IMR-90 (cell line): ENCODE measurements at regions not wholly inside any gene's neighbourhood (a gene's known extent, or its start where the extent isn't known, plus 50 kb on each side); places are given as distances from the start of the nearest gene placed in this dataset.
"Not testable (repeated sequence)": the region's sequence is repeated elsewhere in the genome, so short reads cannot be mapped to it uniquely, and the experiment has no call there.

Experiments
- ATAC-seq: fragments of 200-7000 bp; cut with Tn5 transposase; 2 replicates; pipeline ENCODE4 v1.9.1; 2020; ENCODE audit warnings: low read depth, mild to moderate bottlenecking, moderate library complexity
- BruUV-seq: library from RNA; stranded (reverse); fragments of 400-500 nt; replicated peaks from 2 replicates; lab custom pipeline; 2021; lab: Mats Ljungman, UMichigan
- CTCF ChIA-PET: fragments of 300-600 bp; formaldehyde crosslinking; extraction: SDS; loops from one replicate; lab custom pipeline; 2021; ENCODE audit warnings: antibody characterized with exemption; lab: Yijun Ruan, JAX
- POLR2A ChIA-PET: fragments of 300-600 bp; sonication (Branson Sonifier 250); formaldehyde crosslinking; loops from one replicate; lab custom pipeline; 2022; ENCODE audit warnings: antibody characterized with exemption; ENCODE audit not compliant: unreplicated experiment; lab: Charles Lee
- DNase-seq: peaks from one replicate; pipeline ENCODE4 v3.0.0; 2013
- H2AFZ ChIP-seq: replicated peaks from 2 replicates; pipeline ENCODE3; 2013; ENCODE audit warnings: low read length, mild to moderate bottlenecking; ENCODE audit not compliant: poor library complexity
- H2AK5ac ChIP-seq: 2 replicates; pipeline ENCODE4 v1.6.1; 2013; ENCODE audit warnings: low read depth, low read length, inconsistent platforms
- H2AK9ac ChIP-seq: replicated peaks from 2 replicates; pipeline ENCODE3; 2013; ENCODE audit warnings: mild to moderate bottlenecking, low read depth, low read length, moderate library complexity; ENCODE audit not compliant: poor library complexity
- H2BK120ac ChIP-seq: 2 replicates; pipeline ENCODE4 v1.6.1; 2013; ENCODE audit warnings: low read depth, low read length, inconsistent platforms
- H2BK15ac ChIP-seq: 3 replicates; pipeline ENCODE4 v1.6.1; 2013; ENCODE audit warnings: low read depth, low read length, inconsistent platforms
- H2BK20ac ChIP-seq: 2 replicates; pipeline ENCODE4 v1.6.1; 2013; ENCODE audit warnings: low read depth, mild to moderate bottlenecking, inconsistent platforms, low read length, moderate library complexity
- H2BK5ac ChIP-seq: 2 replicates; pipeline ENCODE4 v1.6.1; 2013; ENCODE audit warnings: mild to moderate bottlenecking, low read depth, low read length, inconsistent platforms; ENCODE audit not compliant: poor library complexity, severe bottlenecking
- H3K14ac ChIP-seq: replicated peaks from 2 replicates; pipeline ENCODE4 v1.6.1; 2013; ENCODE audit warnings: low read depth, low read length, inconsistent platforms
- H3K18ac ChIP-seq: 2 replicates; pipeline ENCODE4 v1.6.1; 2013; ENCODE audit warnings: low read depth, low read length, control low read depth
- H3K23ac ChIP-seq: 2 replicates; pipeline ENCODE4 v1.6.1; 2013; ENCODE audit warnings: low read depth, low read length, inconsistent platforms
- H3K27ac ChIP-seq: 2 replicates; pipeline ENCODE4 v1.5.1; 2013; ENCODE audit warnings: mild to moderate bottlenecking, control low read depth, low read length; ENCODE audit not compliant: insufficient read depth
- H3K27me3 ChIP-seq: 2 replicates; pipeline ENCODE4 v1.6.1; 2013; ENCODE audit warnings: low read length; ENCODE audit not compliant: control insufficient read depth, insufficient read depth
- H3K36me3 ChIP-seq: 2 replicates; pipeline ENCODE4 v1.6.1; 2013; ENCODE audit warnings: low read length, mixed read lengths; ENCODE audit not compliant: control insufficient read depth, insufficient read depth
- H3K4ac ChIP-seq: 2 replicates; pipeline ENCODE4 v1.6.1; 2013; ENCODE audit warnings: low read depth, low read length, inconsistent platforms
- H3K4me1 ChIP-seq: 2 replicates; pipeline ENCODE4 v1.6.1; 2013; ENCODE audit warnings: low read length, mixed read lengths; ENCODE audit not compliant: control insufficient read depth, insufficient read depth
- H3K4me2 ChIP-seq: 2 replicates; pipeline ENCODE4 v1.6.1; 2013; ENCODE audit warnings: low read depth, mild to moderate bottlenecking, control low read depth, low read length, moderate library complexity
- H3K4me3 ChIP-seq: 2 replicates; pipeline ENCODE4 v1.5.1; 2013; ENCODE audit warnings: low read depth, mild to moderate bottlenecking, control low read depth, low read length, moderate library complexity; ENCODE audit not compliant: insufficient read depth
- H3K56ac ChIP-seq: 2 replicates; pipeline ENCODE4 v1.6.1; 2013; ENCODE audit warnings: low read length, inconsistent platforms; ENCODE audit not compliant: insufficient read depth; ENCODE audit errors: extremely low read depth
- H3K79me1 ChIP-seq, 2 experiments: 2 replicates each; pipeline ENCODE4 v1.6.1; 2013; ENCODE audit warnings: low read length in 2 of 2, inconsistent platforms in 1 of 2, low read depth in 1 of 2
- H3K9ac ChIP-seq: 2 replicates; pipeline ENCODE4 v1.6.1; 2013; ENCODE audit warnings: low read depth, low read length, control low read depth
- H3K9me1 ChIP-seq: 2 replicates; pipeline ENCODE4 v1.6.1; 2013; ENCODE audit warnings: low read length, inconsistent platforms; ENCODE audit not compliant: insufficient read depth
- H3K9me3 ChIP-seq: 2 replicates; pipeline ENCODE4 v1.6.1; 2013; ENCODE audit warnings: low read length; ENCODE audit not compliant: control insufficient read depth, insufficient read depth
- H4K20me1 ChIP-seq: 2 replicates; pipeline ENCODE4 v1.6.1; 2013; ENCODE audit warnings: low read length, inconsistent platforms; ENCODE audit not compliant: insufficient read depth
- H4K5ac ChIP-seq: 2 replicates; pipeline ENCODE4 v1.6.1; 2013; ENCODE audit warnings: mild to moderate bottlenecking, low read depth, low read length, control low read depth
- H4K8ac ChIP-seq, 2 experiments: 2 replicates each; pipeline ENCODE4 v1.6.1; 2013; ENCODE audit warnings: low read depth in 2 of 2, low read length in 2 of 2, control low read depth in 1 of 2, inconsistent platforms in 1 of 2
- H4K91ac ChIP-seq: 2 replicates; pipeline ENCODE4 v1.6.1; 2013; ENCODE audit warnings: low read depth, low read length, inconsistent platforms; ENCODE audit not compliant: insufficient read depth
- WGBS, 2 experiments: methylation state at CpG; one replicate each; pipeline versions ENCODE4 v1.1.5 to v1.1.7; 2013; ENCODE audit warnings: missing lambda C conversion rate in 2 of 2; ENCODE audit not compliant: insufficient read length in 1 of 2; ENCODE audit errors: extremely low coverage in 2 of 2; 5-methylcytosine and 5-hydroxymethylcytosine counted together
- dilution Hi-C: fragments of 300-500 bp; cut with HindIII; formaldehyde crosslinking; loops from one replicate; pipeline ENCODE4 v1.14.3; 2018; ENCODE audit warnings: low sequenced_read_pairs; ENCODE audit not compliant: unreplicated experiment
- in situ Hi-C: fragments of 300-500 bp; cut with MboI; formaldehyde crosslinking; loops from 3 replicates; pipeline ENCODE4 v1.14.3; 2019; ENCODE audit warnings: low sequenced_read_pairs, inconsistent platforms, mixed read lengths
- intact Hi-C: fragments of 100-400 bp; cut with micrococcal nuclease; formaldehyde crosslinking; loops from 2 replicates; pipeline ENCODE4 v1.10.0; 2022

DNA sequence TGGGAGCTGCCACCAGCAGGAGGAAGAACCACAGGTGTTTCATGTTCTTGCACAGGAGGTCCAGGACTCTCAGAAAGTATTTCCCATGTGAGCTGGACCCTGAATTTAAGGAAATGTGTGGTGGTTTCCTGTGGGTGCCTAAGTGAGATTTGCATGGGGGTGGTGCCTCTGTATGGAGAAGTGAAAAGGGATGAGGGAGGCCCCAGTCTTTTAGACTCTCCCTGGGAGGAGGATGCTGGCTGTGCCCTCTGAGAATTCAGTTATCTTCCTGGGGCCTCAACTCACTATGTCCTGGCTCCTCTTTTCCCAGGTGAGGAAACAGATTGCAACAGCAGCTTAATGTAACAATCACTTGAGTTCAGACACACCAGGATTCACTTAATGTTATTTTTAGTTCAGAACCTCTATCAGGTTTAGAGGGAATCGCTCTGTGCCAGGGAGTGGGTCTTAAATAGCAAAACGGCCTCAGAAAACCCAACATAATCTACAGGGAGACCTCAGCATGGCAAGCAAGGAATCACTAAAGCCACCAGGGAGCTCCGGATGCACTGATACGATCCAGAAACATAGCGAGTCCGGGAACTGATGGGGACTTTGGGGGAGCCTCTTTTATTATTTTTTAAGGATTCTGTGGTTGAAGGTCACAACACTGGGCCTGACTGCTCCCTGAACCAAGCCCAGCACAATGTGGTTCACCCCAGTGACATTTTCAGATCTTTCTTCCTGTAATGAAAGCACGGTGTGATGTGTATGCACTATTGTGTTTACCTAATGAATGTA is 823.5 kb downstream of the TMEM121 start:
- H3K23ac ChIP-seq, H3K9ac ChIP-seq, H3K36me3 ChIP-seq, H3K18ac ChIP-seq, H3K79me1 ChIP-seq, H3K27me3 ChIP-seq, ATAC-seq, H3K56ac ChIP-seq, CTCF ChIA-PET, H2BK15ac ChIP-seq, H2BK20ac ChIP-seq, H3K4me3 ChIP-seq, H4K20me1 ChIP-seq, intact Hi-C loops, POLR2A ChIA-PET, H3K4me1 ChIP-seq, in situ Hi-C loops, H2AK5ac ChIP-seq, dilution Hi-C loops, H2BK120ac ChIP-seq, H2BK5ac ChIP-seq, H3K4ac ChIP-seq, H3K9me3 ChIP-seq, H3K14ac ChIP-seq, H4K91ac ChIP-seq, H4K5ac ChIP-seq, H3K4me2 ChIP-seq, H4K8ac ChIP-seq, DNase-seq, H2AK9ac ChIP-seq, H3K9me1 ChIP-seq, BruUV-seq, H2AFZ ChIP-seq, H3K27ac ChIP-seq: not testable (repeated sequence)
- no CpG with 5 or more reads among the region's 7 CpGs for WGBS, 2 experiments

DNA sequence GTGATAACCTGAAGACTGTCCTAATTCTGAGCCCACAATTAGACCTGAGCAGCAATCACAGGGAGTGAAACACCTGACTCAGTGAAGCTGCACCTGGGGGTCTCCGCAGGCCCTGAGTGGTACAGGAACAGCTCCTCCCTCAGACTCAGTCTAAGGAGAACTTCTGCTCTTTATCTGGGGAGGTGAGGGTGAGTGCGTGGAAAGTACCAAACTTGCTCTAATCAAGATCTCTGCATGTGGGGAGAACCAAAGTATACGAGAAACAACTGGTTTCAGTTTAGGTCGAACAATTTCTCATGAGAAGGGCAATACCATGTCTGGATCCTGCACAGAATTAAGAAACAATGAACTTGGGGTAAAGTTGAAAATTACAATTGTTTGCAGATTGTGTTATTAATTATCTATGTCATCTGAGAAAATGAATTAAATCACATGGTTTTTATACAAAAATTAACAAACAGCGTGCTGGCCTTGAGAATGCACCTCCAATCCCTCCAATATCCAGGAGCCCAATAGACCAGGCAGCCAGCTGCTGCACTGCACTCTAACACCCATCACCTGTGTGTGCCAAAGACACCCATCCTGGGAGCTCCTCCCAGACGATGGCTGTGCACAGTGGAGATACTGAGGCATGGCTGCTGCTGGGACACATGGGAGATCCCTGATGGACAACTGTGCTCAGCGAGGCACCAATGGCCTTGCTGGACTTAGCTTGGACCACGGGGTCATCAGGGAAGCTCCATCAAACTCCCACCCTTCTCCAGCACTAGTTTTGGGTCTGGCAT is 828.8 kb downstream of the TMEM121 start:
- in situ Hi-C loops, dilution Hi-C loops: not testable (repeated sequence)

More for the DNA sequence above, 828.8 kb downstream of the TMEM121 start:
- H2AFZ ChIP-seq, H4K20me1 ChIP-seq, H2AK5ac ChIP-seq, H2BK120ac ChIP-seq, H3K9me3 ChIP-seq, H2AK9ac ChIP-seq, ATAC-seq, H3K27ac ChIP-seq, H3K4me3 ChIP-seq, H2BK20ac ChIP-seq, intact Hi-C loops, H3K14ac ChIP-seq, BruUV-seq, DNase-seq, H3K56ac ChIP-seq, H3K36me3 ChIP-seq, H3K4me1 ChIP-seq, H3K18ac ChIP-seq, H4K91ac ChIP-seq, H3K23ac ChIP-seq, POLR2A ChIA-PET, H3K4me2 ChIP-seq, H2BK5ac ChIP-seq, H3K9me1 ChIP-seq, H3K27me3 ChIP-seq, H4K5ac ChIP-seq, H2BK15ac ChIP-seq, H3K79me1 ChIP-seq, H3K4ac ChIP-seq, CTCF ChIA-PET, H3K9ac ChIP-seq, H4K8ac ChIP-seq: not testable (repeated sequence)
- no CpG with 5 or more reads among the region's 8 CpGs for WGBS, 2 experiments
